OCI-LY3 (cell line): ENCODE measurements at regions not wholly inside any gene's neighbourhood (a gene's known extent, or its start where the extent isn't known, plus 50 kb on each side); places are given as distances from the start of the nearest gene placed in this dataset.

ENCODE experiments used
- H2AFZ ChIP-seq: fragments of 200-600, 300-600 bp; shearing (Covaris generic); 2 replicates; pipeline ENCODE4 v1.6.0; 2014; ENCODE audit warnings: antibody characterized with exemption, low read depth, low read length
- H3K27ac ChIP-seq: fragments of 200-600, 300-600 bp; sonication (generic); 2 replicates; pipeline ENCODE4 v1.5.1; 2014; ENCODE audit warnings: mild to moderate bottlenecking, low read length, moderate library complexity, mixed read lengths
- H3K27me3 ChIP-seq: fragments of 200-600, 300-600 bp; sonication (generic); 2 replicates; pipeline ENCODE4 v1.6.1; 2014; ENCODE audit warnings: low read depth, low read length, mixed read lengths
- H3K36me3 ChIP-seq: fragments of 200-600, 300-600 bp; sonication (generic); replicated peaks from 2 replicates; pipeline ENCODE3; 2014; ENCODE audit warnings: low read depth, low read length, mixed read lengths
- H3K4me1 ChIP-seq: fragments of 300-600, 200-600 bp; sonication (generic); 2 replicates; pipeline ENCODE4 v1.6.1; 2014; ENCODE audit warnings: low read length, mixed read lengths
- H3K4me2 ChIP-seq: fragments of 200-600, 300-600 bp; sonication (generic); 2 replicates; pipeline ENCODE4 v1.6.1; 2014; ENCODE audit warnings: low read length, mixed read lengths
- H3K4me3 ChIP-seq: fragments of 300-600, 200-600 bp; sonication (generic); 2 replicates; pipeline ENCODE4 v1.5.1; 2014; ENCODE audit warnings: antibody characterized with exemption, mild to moderate bottlenecking, low read length, moderate library complexity
- H3K79me2 ChIP-seq: fragments of 300-600, 200-600 bp; shearing (Covaris generic); 2 replicates; pipeline ENCODE4 v1.6.1; 2014; ENCODE audit warnings: mild to moderate bottlenecking, low read length, mixed read lengths
- H3K9ac ChIP-seq: fragments of 300-600, 200-600 bp; shearing (Covaris generic); 2 replicates; pipeline ENCODE4 v1.6.0; 2014; ENCODE audit warnings: mild to moderate bottlenecking, low read length, moderate library complexity
- H3K9me3 ChIP-seq: fragments of 200-600, 300-600 bp; shearing (Covaris generic); 2 replicates; pipeline ENCODE4 v1.6.1; 2014; ENCODE audit warnings: low read length, mixed read lengths; ENCODE audit not compliant: insufficient read depth
- H4K20me1 ChIP-seq: fragments of 200-600, 300-600 bp; sonication (generic); 2 replicates; pipeline ENCODE4 v1.6.1; 2016; ENCODE audit warnings: low read length, mixed read lengths; ENCODE audit not compliant: insufficient read depth
- EZH2phosphoT487 ChIP-seq: fragments of 200-600 bp; shearing (Covaris generic); IDR thresholded peaks from 2 replicates; pipeline ENCODE4 v1.6.1; 2018; ENCODE audit warnings: antibody characterized with exemption, mixed run types, low read depth
- TF ChIP-seq, protein P1 (sequence below): fragments of 200-600, 300-600 bp; sonication (generic); IDR thresholded peaks from 2 replicates; pipeline ENCODE4 v1.5.1; 2014; ENCODE audit warnings: antibody characterized with exemption, low read length, low read depth

DNA sequence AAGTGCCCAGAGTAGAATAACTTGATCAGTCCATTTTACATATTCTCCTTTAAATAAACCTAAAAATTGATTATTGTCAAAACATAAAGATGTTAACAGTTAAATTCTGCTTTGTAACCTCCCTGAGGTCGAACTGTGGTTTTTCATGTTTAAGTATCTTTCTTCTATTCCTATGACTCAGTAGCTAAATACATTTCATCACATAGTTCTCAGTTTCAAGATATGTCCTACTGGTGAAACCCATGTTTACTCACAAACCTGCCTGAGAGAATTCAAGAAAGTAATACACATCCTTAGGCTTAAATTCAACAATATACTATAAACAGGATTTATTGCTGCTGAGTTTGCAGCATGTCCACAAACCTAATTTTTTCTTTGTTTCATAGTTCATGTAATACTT lies 692.9 kb downstream of the ZPLD1 start:
- Histone ChIP-seq H3K4me3 (peak overlapping the region; percentile 61), H4K20me1 (no peaks in the 10 kb centered on the region), H3K79me2 (no peaks in the 10 kb centered on the region), H3K4me2 (peak overlapping the region; percentile 69), H3K9ac (no peak overlapping the region), H2AFZ (0 out of 2 replicates have a peak overlapping the region, but pooled peaks have one; percentile 8), H3K36me3 (no peaks in the 10 kb centered on the region), H3K27me3 (no peaks in the 10 kb centered on the region), H3K9me3 (no peaks in the 10 kb centered on the region), H3K27ac (no peak overlapping the region), H3K4me1 (peaks cover 25% of the 10 kb centered on the region)
- no peak for TF ChIP-seq EZH2phosphoT487
- TF ChIP-seq, protein P1, sequence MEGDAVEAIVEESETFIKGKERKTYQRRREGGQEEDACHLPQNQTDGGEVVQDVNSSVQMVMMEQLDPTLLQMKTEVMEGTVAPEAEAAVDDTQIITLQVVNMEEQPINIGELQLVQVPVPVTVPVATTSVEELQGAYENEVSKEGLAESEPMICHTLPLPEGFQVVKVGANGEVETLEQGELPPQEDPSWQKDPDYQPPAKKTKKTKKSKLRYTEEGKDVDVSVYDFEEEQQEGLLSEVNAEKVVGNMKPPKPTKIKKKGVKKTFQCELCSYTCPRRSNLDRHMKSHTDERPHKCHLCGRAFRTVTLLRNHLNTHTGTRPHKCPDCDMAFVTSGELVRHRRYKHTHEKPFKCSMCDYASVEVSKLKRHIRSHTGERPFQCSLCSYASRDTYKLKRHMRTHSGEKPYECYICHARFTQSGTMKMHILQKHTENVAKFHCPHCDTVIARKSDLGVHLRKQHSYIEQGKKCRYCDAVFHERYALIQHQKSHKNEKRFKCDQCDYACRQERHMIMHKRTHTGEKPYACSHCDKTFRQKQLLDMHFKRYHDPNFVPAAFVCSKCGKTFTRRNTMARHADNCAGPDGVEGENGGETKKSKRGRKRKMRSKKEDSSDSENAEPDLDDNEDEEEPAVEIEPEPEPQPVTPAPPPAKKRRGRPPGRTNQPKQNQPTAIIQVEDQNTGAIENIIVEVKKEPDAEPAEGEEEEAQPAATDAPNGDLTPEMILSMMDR: no peak

DNA sequence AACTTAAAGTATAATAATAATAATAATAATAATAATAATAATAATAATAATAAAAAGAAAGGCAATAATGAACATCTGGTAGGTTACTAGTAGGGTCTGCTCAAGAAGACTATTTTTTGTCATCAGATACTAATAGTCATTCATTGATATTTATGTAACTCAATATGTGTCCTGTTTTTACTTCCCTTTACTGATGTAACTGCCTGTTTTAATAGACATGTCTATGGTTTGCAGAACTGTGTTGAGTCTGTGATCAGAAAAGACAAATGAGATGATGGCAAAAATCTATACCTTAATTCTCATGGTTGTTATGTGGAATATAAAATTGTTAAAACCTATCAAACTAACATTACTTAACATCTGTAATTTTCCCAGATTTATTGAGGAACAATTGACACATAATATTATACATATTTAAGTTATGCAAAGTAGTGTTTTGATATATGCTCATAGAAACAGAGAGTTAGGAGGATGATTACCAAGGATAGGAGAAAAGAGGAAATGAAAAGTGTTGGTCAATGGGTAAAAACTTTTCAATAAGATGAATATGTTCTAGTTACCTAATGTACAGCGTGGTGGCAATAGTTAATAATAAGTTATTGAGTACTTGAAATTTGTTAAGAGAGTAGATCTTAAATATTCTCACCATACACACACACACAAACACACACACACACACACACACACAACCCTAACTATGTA lies 699.4 kb downstream of the ZPLD1 start:
- Histone ChIP-seq H3K27me3 (no peaks in the 10 kb centered on the region), H3K36me3 (no peaks in the 10 kb centered on the region), H3K4me2 (no peak overlapping the region), H2AFZ (no peak overlapping the region), H3K4me1 (peaks cover 10% of the 10 kb centered on the region), H3K9ac (no peak overlapping the region), H3K4me3 (no peak overlapping the region), H3K9me3 (no peaks in the 10 kb centered on the region), H3K79me2 (no peaks in the 10 kb centered on the region), H3K27ac (no peak overlapping the region), H4K20me1 (no peaks in the 10 kb centered on the region)
- TF ChIP-seq, protein P1: no peak
- no peak for TF ChIP-seq EZH2phosphoT487

DNA sequence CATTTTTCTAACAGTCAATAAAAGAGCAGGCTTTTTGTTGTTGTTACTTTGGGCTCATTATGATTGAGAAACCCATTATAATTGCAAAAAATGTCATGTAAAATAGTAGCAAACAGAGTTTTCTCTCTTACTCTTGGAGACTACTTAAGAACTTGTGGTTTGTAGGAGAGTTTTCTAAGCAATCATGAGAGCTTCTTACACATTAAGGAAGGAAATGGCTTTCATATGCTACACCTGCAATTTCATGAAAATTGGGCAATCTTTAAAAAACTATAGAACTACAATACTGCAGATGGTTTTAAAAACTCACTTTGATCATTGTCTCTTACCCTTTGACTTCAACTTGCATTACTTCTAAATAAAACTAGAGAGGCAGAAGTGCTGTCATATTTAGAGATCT lies 701.8 kb downstream of the ZPLD1 start:
- Histone ChIP-seq H2AFZ (no peak overlapping the region), H3K4me3 (no peak overlapping the region), H3K27me3 (no peaks in the 10 kb centered on the region), H3K27ac (no peak overlapping the region), H3K9ac (no peak overlapping the region), H3K79me2 (no peaks in the 10 kb centered on the region), H3K9me3 (no peaks in the 10 kb centered on the region), H3K4me2 (no peak overlapping the region), H3K36me3 (no peaks in the 10 kb centered on the region), H4K20me1 (no peaks in the 10 kb centered on the region), H3K4me1 (peaks cover 10% of the 10 kb centered on the region)
- no peak for TF ChIP-seq EZH2phosphoT487
- TF ChIP-seq, protein P1: no peak

DNA sequence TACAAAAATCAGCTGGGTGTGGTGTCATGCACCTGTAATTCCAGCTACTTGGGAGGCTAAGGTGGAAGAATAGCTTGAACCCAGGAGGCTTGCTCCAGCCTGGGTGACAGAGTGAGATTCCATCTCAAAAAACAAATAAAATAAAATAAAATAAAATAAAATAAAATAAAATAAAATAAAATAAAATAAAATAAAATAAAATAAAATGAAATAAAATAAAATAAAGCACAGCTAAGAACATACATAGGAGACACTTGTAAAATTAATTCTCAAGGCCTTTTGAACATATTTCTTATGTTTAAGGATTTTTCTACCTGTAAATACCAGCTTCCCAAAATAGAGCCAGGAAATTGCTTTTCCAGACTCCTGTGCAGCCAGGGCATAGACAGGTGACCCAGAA lies 703.0 kb downstream of the ZPLD1 start:
- Histone ChIP-seq H3K9ac (no peak overlapping the region), H3K36me3 (no peaks in the 10 kb centered on the region), H3K79me2 (no peaks in the 10 kb centered on the region), H2AFZ (no peak overlapping the region), H3K4me2 (no peak overlapping the region), H3K27ac (no peak overlapping the region), H3K4me1 (peaks cover 10% of the 10 kb centered on the region), H3K9me3 (no peaks in the 10 kb centered on the region), H4K20me1 (no peaks in the 10 kb centered on the region), H3K27me3 (no peaks in the 10 kb centered on the region), H3K4me3 (no peak overlapping the region)
- no peak for TF ChIP-seq EZH2phosphoT487
- TF ChIP-seq, protein P1: no peak
